ENCODE measurements at regions not wholly inside any gene's neighbourhood (a gene's known extent, or its start where the extent isn't known, plus 50 kb on each side); places are given as distances from the start of the nearest gene placed in this dataset.

GRCh38 chr4:34365946-34366345 lies 1878.4 kb downstream of the ARAP2 start:
- ATAC-seq = no peak
- H3K4me3 ChIP-seq (ENCODE audit: low read depth in 2 of 2, low read length in 2 of 2) = no peak overlapping the region
- no peaks in the 10 kb centered on the region for H3K36me3 ChIP-seq (ENCODE audit: control insufficient read depth, insufficient read depth, low read length)
- ChIA-PET CTCF (no interaction called here), POLR2A (no interaction called here)
- TF ChIP-seq, protein P1, sequence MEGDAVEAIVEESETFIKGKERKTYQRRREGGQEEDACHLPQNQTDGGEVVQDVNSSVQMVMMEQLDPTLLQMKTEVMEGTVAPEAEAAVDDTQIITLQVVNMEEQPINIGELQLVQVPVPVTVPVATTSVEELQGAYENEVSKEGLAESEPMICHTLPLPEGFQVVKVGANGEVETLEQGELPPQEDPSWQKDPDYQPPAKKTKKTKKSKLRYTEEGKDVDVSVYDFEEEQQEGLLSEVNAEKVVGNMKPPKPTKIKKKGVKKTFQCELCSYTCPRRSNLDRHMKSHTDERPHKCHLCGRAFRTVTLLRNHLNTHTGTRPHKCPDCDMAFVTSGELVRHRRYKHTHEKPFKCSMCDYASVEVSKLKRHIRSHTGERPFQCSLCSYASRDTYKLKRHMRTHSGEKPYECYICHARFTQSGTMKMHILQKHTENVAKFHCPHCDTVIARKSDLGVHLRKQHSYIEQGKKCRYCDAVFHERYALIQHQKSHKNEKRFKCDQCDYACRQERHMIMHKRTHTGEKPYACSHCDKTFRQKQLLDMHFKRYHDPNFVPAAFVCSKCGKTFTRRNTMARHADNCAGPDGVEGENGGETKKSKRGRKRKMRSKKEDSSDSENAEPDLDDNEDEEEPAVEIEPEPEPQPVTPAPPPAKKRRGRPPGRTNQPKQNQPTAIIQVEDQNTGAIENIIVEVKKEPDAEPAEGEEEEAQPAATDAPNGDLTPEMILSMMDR (IDR thresholded peaks at IDR 0.05) = no peak
- no peak for TF ChIP-seq SIN3A (IDR thresholded peaks at IDR 0.05; ENCODE audit: borderline replicate concordance, insufficient read depth, low read depth, low read length)
- TF ChIP-seq REST (IDR thresholded peaks at IDR 0.05; ENCODE audit: insufficient read depth in 1 of 2, low read depth in 2 of 2, low read length in 1 of 2) = no peak
- TF ChIP-seq TCF7L2 (IDR thresholded peaks at IDR 0.05; ENCODE audit: low read depth, low read length) = no peak
- TF ChIP-seq POLR2AphosphoS5 (IDR thresholded peaks at IDR 0.05; ENCODE audit: low read depth, low read length) = no peak
- no peaks in the 10 kb centered on the region for H3K9me3 ChIP-seq (ENCODE audit: control insufficient read depth, insufficient read depth, low read depth, low read length)
- no peak for DNase-seq (ENCODE audit: low read depth, low spot score)
- BruUV-seq (replicated peaks) = no TSS peak
- no peaks in the 10 kb centered on the region for H3K27me3 ChIP-seq (ENCODE audit: control insufficient read depth, insufficient read depth, low read length)
- in situ Hi-C loops (cut with HindIII; ENCODE audit: low pct_unique_long_range_greater_than_20kb, low sequenced_read_pairs) = no loop called here
- intact Hi-C loops (cut with micrococcal nuclease; ENCODE audit: unreplicated experiment) = no loop called here
- H3K4me1 ChIP-seq (ENCODE audit: control insufficient read depth, insufficient read depth, low read length) = no peaks in the 10 kb centered on the region
- no peak overlapping the region for H3K27ac ChIP-seq (ENCODE audit: low read length)

GRCh38 chr4:34371676-34372075 lies 1872.6 kb downstream of the ARAP2 start:
- no peak overlapping the region for H3K4me3 ChIP-seq (ENCODE audit: low read depth in 2 of 2, low read length in 2 of 2)
- no TSS peak for BruUV-seq (replicated peaks)
- TF ChIP-seq TCF7L2 (IDR thresholded peaks at IDR 0.05; ENCODE audit: low read depth, low read length) (no peak), POLR2AphosphoS5 (IDR thresholded peaks at IDR 0.05; ENCODE audit: low read depth, low read length) (no peak), REST (IDR thresholded peaks at IDR 0.05; ENCODE audit: insufficient read depth in 1 of 2, low read depth in 2 of 2, low read length in 1 of 2) (no peak), SIN3A (IDR thresholded peaks at IDR 0.05; ENCODE audit: borderline replicate concordance, insufficient read depth, low read depth, low read length) (no peak)
- TF ChIP-seq, protein P1 (IDR thresholded peaks at IDR 0.05) = no peak
- H3K27ac ChIP-seq (ENCODE audit: low read length) = no peak overlapping the region
- H3K9me3 ChIP-seq (ENCODE audit: control insufficient read depth, insufficient read depth, low read depth, low read length) = no peaks in the 10 kb centered on the region
- POLR2A ChIA-PET = no interaction called here
- H3K36me3 ChIP-seq (ENCODE audit: control insufficient read depth, insufficient read depth, low read length) = no peaks in the 10 kb centered on the region
- H3K27me3 ChIP-seq (ENCODE audit: control insufficient read depth, insufficient read depth, low read length) = no peaks in the 10 kb centered on the region
- no peak for ATAC-seq
- no peaks in the 10 kb centered on the region for H3K4me1 ChIP-seq (ENCODE audit: control insufficient read depth, insufficient read depth, low read length)
- intact Hi-C loops (cut with micrococcal nuclease; ENCODE audit: unreplicated experiment) (no loop called here), in situ Hi-C loops (cut with HindIII; ENCODE audit: low pct_unique_long_range_greater_than_20kb, low sequenced_read_pairs) (no loop called here)
- no peak for DNase-seq (ENCODE audit: low read depth, low spot score)
- CTCF ChIA-PET = no interaction called here

Data from Panc1 (cell line).